ENCODE measurements at regions not wholly inside any gene's neighbourhood (a gene's known extent, or its start where the extent isn't known, plus 50 kb on each side); places are given as distances from the start of the nearest gene placed in this dataset.

GRCh38 chr2:126510960-126511359, 145.0 kb upstream of the GYPC start:
- TF ChIP-seq CTCF (conservative IDR thresholded peaks at IDR 0.05; ENCODE audit: low read depth, low read length) (no peak), EZH2 (IDR thresholded peaks at IDR 0.05; ENCODE audit: low read length, unreplicated experiment) (no peak)
